T-helper 2 cell treated with Interferon-gamma antibody and Interleukin-4, amounts not matched to agents 5 μg/mL and 100 μg/mL, for 36 hours (primary cell): ENCODE measurements at regions not wholly inside any gene's neighbourhood (a gene's known extent, or its start where the extent isn't known, plus 50 kb on each side); places are given as distances from the start of the nearest gene placed in this dataset.

Source experiments
- DNase-seq: peaks from one replicate; pipeline ENCODE4 v3.0.0; 2021; ENCODE audit warnings: low spot score
- H3K27ac Mint-ChIP-seq: one replicate; pipeline ENCODE4 v1.8.0; 2021; ENCODE audit warnings: mild to moderate bottlenecking, mixed read lengths
- H3K27me3 Mint-ChIP-seq: one replicate; pipeline ENCODE4 v1.8.0; 2021; ENCODE audit warnings: low read depth, mixed read lengths
- H3K36me3 Mint-ChIP-seq: one replicate; pipeline ENCODE4 v1.8.0; 2021; ENCODE audit warnings: low read depth, mixed read lengths
- H3K4me1 Mint-ChIP-seq: one replicate; pipeline ENCODE4 v1.8.0; 2021; ENCODE audit warnings: low read depth, mixed read lengths
- H3K4me3 Mint-ChIP-seq: one replicate; pipeline ENCODE4 v1.8.0; 2022; ENCODE audit warnings: mild to moderate bottlenecking, moderate library complexity, mixed read lengths
- H3K9me3 Mint-ChIP-seq: one replicate; pipeline ENCODE4 v1.8.0; 2021; ENCODE audit warnings: mixed read lengths

- no peak overlapping the region for H3K27ac Mint-ChIP-seq
- H3K27me3 Mint-ChIP-seq = no peaks in the 10 kb centered on the region
- H3K4me1 Mint-ChIP-seq = peaks cover 4% of the 10 kb centered on the region
- H3K9me3 Mint-ChIP-seq = no peaks in the 10 kb centered on the region
- no peak overlapping the region for H3K4me3 Mint-ChIP-seq
- no peak for DNase-seq
- no peaks in the 10 kb centered on the region for H3K36me3 Mint-ChIP-seq
Measured at GRCh38 chr15:35671981-35672380, 126.0 kb upstream of the DPH6 start.

- Mint-ChIP-seq H3K27ac (peak overlapping the region; percentile 3), H3K9me3 (no peaks in the 10 kb centered on the region), H3K4me3 (peak overlapping the region; percentile 30), H3K27me3 (no peaks in the 10 kb centered on the region), H3K4me1 (peaks cover 4% of the 10 kb centered on the region), H3K36me3 (no peaks in the 10 kb centered on the region)
- no peak for DNase-seq
Measured at GRCh38 chr15:35673093-35673684, 127.2 kb upstream of the DPH6 start.

- no peak overlapping the region for H3K4me3 Mint-ChIP-seq
- H3K36me3 Mint-ChIP-seq = no peaks in the 10 kb centered on the region
- H3K9me3 Mint-ChIP-seq = no peaks in the 10 kb centered on the region
- H3K27ac Mint-ChIP-seq = no peak overlapping the region
- no peaks in the 10 kb centered on the region for H3K27me3 Mint-ChIP-seq
- H3K4me1 Mint-ChIP-seq = peaks cover 4% of the 10 kb centered on the region
- DNase-seq = no peak
Measured at GRCh38 chr15:35674873-35675781, 129.2 kb upstream of the DPH6 start.

GRCh38 chr15:35678774-35679173 is 132.8 kb upstream of the DPH6 start:
- Mint-ChIP-seq H3K36me3 (no peaks in the 10 kb centered on the region), H3K4me1 (no peaks in the 10 kb centered on the region), H3K27me3 (peaks cover 3% of the 10 kb centered on the region), H3K4me3 (no peak overlapping the region), H3K9me3 (no peaks in the 10 kb centered on the region), H3K27ac (no peak overlapping the region)
- DNase-seq = no peak

- Mint-ChIP-seq H3K36me3 (no peaks in the 10 kb centered on the region), H3K4me1 (no peaks in the 10 kb centered on the region), H3K27ac (no peak overlapping the region), H3K27me3 (peaks cover 3% of the 10 kb centered on the region), H3K9me3 (no peaks in the 10 kb centered on the region), H3K4me3 (no peak overlapping the region)
- DNase-seq = no peak
Measured at GRCh38 chr15:35679186-35679585, 133.2 kb upstream of the DPH6 start.

- Mint-ChIP-seq H3K36me3 (no peaks in the 10 kb centered on the region), H3K4me3 (no peak overlapping the region), H3K9me3 (no peaks in the 10 kb centered on the region), H3K4me1 (no peaks in the 10 kb centered on the region), H3K27ac (no peak overlapping the region), H3K27me3 (peaks cover 3% of the 10 kb centered on the region)
- no peak for DNase-seq
Measured at GRCh38 chr15:35680951-35681350, 135.0 kb upstream of the DPH6 start.

GRCh38 chr15:35686347-35686746 is 140.4 kb upstream of the DPH6 start:
- Mint-ChIP-seq H3K9me3 (no peaks in the 10 kb centered on the region), H3K4me1 (no peaks in the 10 kb centered on the region), H3K4me3 (no peak overlapping the region), H3K27ac (no peak overlapping the region), H3K27me3 (no peaks in the 10 kb centered on the region), H3K36me3 (no peaks in the 10 kb centered on the region)
- DNase-seq = no peak

GRCh38 chr15:35689266-35689665 is 143.3 kb upstream of the DPH6 start:
- no peaks in the 10 kb centered on the region for H3K4me1 Mint-ChIP-seq
- no peaks in the 10 kb centered on the region for H3K9me3 Mint-ChIP-seq
- no peak overlapping the region for H3K27ac Mint-ChIP-seq
- no peak for DNase-seq
- H3K36me3 Mint-ChIP-seq = no peaks in the 10 kb centered on the region
- H3K4me3 Mint-ChIP-seq = no peak overlapping the region
- H3K27me3 Mint-ChIP-seq = no peaks in the 10 kb centered on the region

- Mint-ChIP-seq H3K36me3 (no peaks in the 10 kb centered on the region), H3K9me3 (no peaks in the 10 kb centered on the region), H3K27ac (no peak overlapping the region), H3K4me3 (no peak overlapping the region), H3K27me3 (no peaks in the 10 kb centered on the region), H3K4me1 (no peaks in the 10 kb centered on the region)
- DNase-seq = no peak
Measured at GRCh38 chr15:35690089-35690488, 144.1 kb upstream of the DPH6 start.

- Mint-ChIP-seq H3K4me1 (no peaks in the 10 kb centered on the region), H3K27me3 (no peaks in the 10 kb centered on the region), H3K4me3 (no peak overlapping the region), H3K36me3 (no peaks in the 10 kb centered on the region), H3K27ac (no peak overlapping the region), H3K9me3 (no peaks in the 10 kb centered on the region)
- DNase-seq = no peak
Measured at GRCh38 chr15:35690698-35691116, 144.7 kb upstream of the DPH6 start.

- Mint-ChIP-seq H3K36me3 (no peaks in the 10 kb centered on the region), H3K4me3 (no peak overlapping the region), H3K27me3 (no peaks in the 10 kb centered on the region), H3K4me1 (no peaks in the 10 kb centered on the region), H3K27ac (no peak overlapping the region), H3K9me3 (no peaks in the 10 kb centered on the region)
- no peak for DNase-seq
Measured at GRCh38 chr15:35691173-35691761, 145.3 kb upstream of the DPH6 start.

- Mint-ChIP-seq H3K36me3 (no peaks in the 10 kb centered on the region), H3K27ac (no peak overlapping the region), H3K9me3 (no peaks in the 10 kb centered on the region), H3K4me1 (no peaks in the 10 kb centered on the region), H3K27me3 (no peaks in the 10 kb centered on the region), H3K4me3 (no peak overlapping the region)
- no peak for DNase-seq
Measured at GRCh38 chr15:35691891-35692867, 146.2 kb upstream of the DPH6 start.

- DNase-seq = no peak
- Mint-ChIP-seq H3K4me1 (no peaks in the 10 kb centered on the region), H3K4me3 (no peak overlapping the region), H3K27ac (no peak overlapping the region), H3K36me3 (no peaks in the 10 kb centered on the region), H3K9me3 (no peaks in the 10 kb centered on the region), H3K27me3 (no peaks in the 10 kb centered on the region)
Measured at GRCh38 chr15:35693286-35693685, 147.3 kb upstream of the DPH6 start.
